SJSA1 (cell line): ENCODE measurements at regions not wholly inside any gene's neighbourhood (a gene's known extent, or its start where the extent isn't known, plus 50 kb on each side); places are given as distances from the start of the nearest gene placed in this dataset.

Experiments
- DNase-seq, 2 experiments: peaks; one replicate each; pipeline ENCODE4 v3.0.0-alpha.2; 2015 to 2020; ENCODE audit warnings: low spot score in 2 of 2, low read depth in 1 of 2
- H3K27ac ChIP-seq: fragments of 250-450 bp; sonication (Bioruptor Pico); 2 replicates; pipeline ENCODE4 v1.5.1; 2020; ENCODE audit warnings: mild to moderate bottlenecking, moderate library complexity
- H3K27me3 ChIP-seq: fragments of 250-450 bp; sonication (Bioruptor Pico); replicated peaks from 2 replicates; pipeline ENCODE4 v1.5.1; 2020; ENCODE audit warnings: mild to moderate bottlenecking, moderate library complexity
- H3K36me3 ChIP-seq: fragments of 250-450 bp; sonication (Bioruptor Pico); 2 replicates; pipeline ENCODE4 v1.5.1; 2020; ENCODE audit warnings: mild to moderate bottlenecking
- H3K4me1 ChIP-seq: fragments of 250-450 bp; sonication (Bioruptor Pico); replicated peaks from 2 replicates; pipeline ENCODE4 v1.6.1; 2021; ENCODE audit warnings: mild to moderate bottlenecking
- H3K4me3 ChIP-seq: fragments of 250-450 bp; sonication (Bioruptor Pico); 2 replicates; pipeline ENCODE4 v1.5.1; 2020; ENCODE audit warnings: mild to moderate bottlenecking
- H3K9me3 ChIP-seq: fragments of 250-450 bp; sonication (Bioruptor Pico); replicated peaks from 2 replicates; pipeline ENCODE4 v1.5.1; 2020; ENCODE audit warnings: mild to moderate bottlenecking

GRCh38 chr6:164107297-164107995, 692.9 kb downstream of the QKI start:
- no peak overlapping the region for H3K4me3 ChIP-seq
- H3K9me3 ChIP-seq: no peaks in the 10 kb centered on the region
- H3K4me1 ChIP-seq: peaks cover 11% of the 10 kb centered on the region
- DNase-seq: no peak
- no peaks in the 10 kb centered on the region for H3K36me3 ChIP-seq
- H3K27ac ChIP-seq: no peak overlapping the region
- no peaks in the 10 kb centered on the region for H3K27me3 ChIP-seq

GRCh38 chr6:164106345-164106769, 691.8 kb downstream of the QKI start:
- Histone ChIP-seq H3K27me3 (no peaks in the 10 kb centered on the region), H3K36me3 (no peaks in the 10 kb centered on the region), H3K27ac (no peak overlapping the region), H3K4me3 (no peak overlapping the region), H3K9me3 (no peaks in the 10 kb centered on the region), H3K4me1 (peaks cover 11% of the 10 kb centered on the region)
- no peak for DNase-seq

- H3K9me3 ChIP-seq: no peaks in the 10 kb centered on the region
- H3K36me3 ChIP-seq: no peaks in the 10 kb centered on the region
- no peak for DNase-seq
- H3K27ac ChIP-seq: no peak overlapping the region
- H3K4me3 ChIP-seq: no peak overlapping the region
- no peaks in the 10 kb centered on the region for H3K27me3 ChIP-seq
- H3K4me1 ChIP-seq: peaks cover 11% of the 10 kb centered on the region
Observed at GRCh38 chr6:164105705-164106104, 691.2 kb downstream of the QKI start.

GRCh38 chr6:164104432-164104831, 689.9 kb downstream of the QKI start:
- no peak overlapping the region for H3K4me3 ChIP-seq
- H3K4me1 ChIP-seq: peaks cover 8% of the 10 kb centered on the region
- no peak overlapping the region for H3K27ac ChIP-seq
- no peaks in the 10 kb centered on the region for H3K36me3 ChIP-seq
- no peak for DNase-seq
- no peaks in the 10 kb centered on the region for H3K27me3 ChIP-seq
- H3K9me3 ChIP-seq: no peaks in the 10 kb centered on the region

GRCh38 chr6:164102693-164103092, 688.2 kb downstream of the QKI start:
- H3K9me3 ChIP-seq: no peaks in the 10 kb centered on the region
- H3K27ac ChIP-seq: no peak overlapping the region
- no peak for DNase-seq
- H3K27me3 ChIP-seq: no peaks in the 10 kb centered on the region
- no peaks in the 10 kb centered on the region for H3K36me3 ChIP-seq
- 0 out of 2 replicates have a peak, but pooled peaks cover 5% of the 10 kb centered on the region for H3K4me1 ChIP-seq
- no peak overlapping the region for H3K4me3 ChIP-seq

GRCh38 chr6:164101859-164102258, 687.3 kb downstream of the QKI start:
- H3K4me1 ChIP-seq: 0 out of 2 replicates have a peak, but pooled peaks cover 5% of the 10 kb centered on the region
- H3K27me3 ChIP-seq: no peaks in the 10 kb centered on the region
- no peaks in the 10 kb centered on the region for H3K9me3 ChIP-seq
- no peak for DNase-seq
- no peaks in the 10 kb centered on the region for H3K36me3 ChIP-seq
- no peak overlapping the region for H3K4me3 ChIP-seq
- no peak overlapping the region for H3K27ac ChIP-seq

- no peak overlapping the region for H3K4me3 ChIP-seq
- H3K27me3 ChIP-seq: no peaks in the 10 kb centered on the region
- no peaks in the 10 kb centered on the region for H3K36me3 ChIP-seq
- DNase-seq: no peak
- 0 out of 2 replicates have a peak, but pooled peaks cover 5% of the 10 kb centered on the region for H3K4me1 ChIP-seq
- H3K9me3 ChIP-seq: no peaks in the 10 kb centered on the region
- H3K27ac ChIP-seq: no peak overlapping the region
Observed at GRCh38 chr6:164099269-164099865, 684.8 kb downstream of the QKI start.

- DNase-seq: no peak
- Histone ChIP-seq H3K4me1 (0 out of 2 replicates have a peak, but pooled peaks cover 5% of the 10 kb centered on the region), H3K27me3 (no peaks in the 10 kb centered on the region), H3K9me3 (no peaks in the 10 kb centered on the region), H3K27ac (no peak overlapping the region), H3K36me3 (no peaks in the 10 kb centered on the region), H3K4me3 (no peak overlapping the region)
Observed at GRCh38 chr6:164098857-164099267, 684.3 kb downstream of the QKI start.

GRCh38 chr6:164097551-164098398, 683.3 kb downstream of the QKI start:
- Histone ChIP-seq H3K27me3 (no peaks in the 10 kb centered on the region), H3K4me1 (0 out of 2 replicates have a peak, but pooled peaks cover 5% of the 10 kb centered on the region), H3K4me3 (no peak overlapping the region), H3K9me3 (no peaks in the 10 kb centered on the region), H3K27ac (no peak overlapping the region), H3K36me3 (no peaks in the 10 kb centered on the region)
- no peak for DNase-seq

GRCh38 chr6:164097056-164097455, 682.5 kb downstream of the QKI start:
- no peaks in the 10 kb centered on the region for H3K9me3 ChIP-seq
- no peak for DNase-seq
- 0 out of 2 replicates have a peak, but pooled peaks cover 5% of the 10 kb centered on the region for H3K4me1 ChIP-seq
- no peak overlapping the region for H3K27ac ChIP-seq
- no peak overlapping the region for H3K4me3 ChIP-seq
- no peaks in the 10 kb centered on the region for H3K36me3 ChIP-seq
- H3K27me3 ChIP-seq: no peaks in the 10 kb centered on the region

GRCh38 chr6:164095056-164095455, 680.5 kb downstream of the QKI start:
- DNase-seq: no peak
- Histone ChIP-seq H3K27me3 (no peaks in the 10 kb centered on the region), H3K36me3 (no peaks in the 10 kb centered on the region), H3K27ac (no peak overlapping the region), H3K4me1 (0 out of 2 replicates have a peak, but pooled peaks cover 5% of the 10 kb centered on the region), H3K9me3 (no peaks in the 10 kb centered on the region), H3K4me3 (no peak overlapping the region)

- no peaks in the 10 kb centered on the region for H3K4me1 ChIP-seq
- no peak overlapping the region for H3K27ac ChIP-seq
- no peaks in the 10 kb centered on the region for H3K36me3 ChIP-seq
- no peaks in the 10 kb centered on the region for H3K9me3 ChIP-seq
- no peak overlapping the region for H3K4me3 ChIP-seq
- no peaks in the 10 kb centered on the region for H3K27me3 ChIP-seq
- no peak for DNase-seq
Observed at GRCh38 chr6:164087870-164088269, 673.4 kb downstream of the QKI start.

- Histone ChIP-seq H3K27me3 (no peaks in the 10 kb centered on the region), H3K27ac (no peak overlapping the region), H3K4me3 (no peak overlapping the region), H3K36me3 (no peaks in the 10 kb centered on the region), H3K9me3 (no peaks in the 10 kb centered on the region), H3K4me1 (no peaks in the 10 kb centered on the region)
- no peak for DNase-seq
Observed at GRCh38 chr6:164087211-164087610, 672.7 kb downstream of the QKI start.
